ENCODE measurements at regions not wholly inside any gene's neighbourhood (a gene's known extent, or its start where the extent isn't known, plus 50 kb on each side); places are given as distances from the start of the nearest gene placed in this dataset.
A peak's percentile ranks its signal among the peaks of the same experiment; 100 is the strongest.

- TF ChIP-seq MYC (IDR thresholded peaks at IDR 0.05; ENCODE audit: low read depth, low read length) (no peak), CTCF (IDR thresholded peaks at IDR 0.05; ENCODE audit: low read depth, low read length) (no peak), POLR2A (IDR thresholded peaks at IDR 0.05; ENCODE audit: extremely low read depth, insufficient read length) (no peak), MAX (IDR thresholded peaks at IDR 0.05; ENCODE audit: low read depth, low read length) (no peak)
- no peak for DNase-seq (ENCODE audit: low read depth)
- H3K4me3 ChIP-seq (ENCODE audit: low read depth, low read length) = no peak overlapping the region
Observed at GRCh38 chr11:70578831-70579230, 180.5 kb downstream of the CTTN start.

GRCh38 chr11:70579316-70579955 lies 181.1 kb downstream of the CTTN start:
- DNase-seq (ENCODE audit: low read depth) = no peak
- TF ChIP-seq MAX (IDR thresholded peaks at IDR 0.05; ENCODE audit: low read depth, low read length) = no peak
- no peak for TF ChIP-seq POLR2A (IDR thresholded peaks at IDR 0.05; ENCODE audit: extremely low read depth, insufficient read length)
- no peak for TF ChIP-seq CTCF (IDR thresholded peaks at IDR 0.05; ENCODE audit: low read depth, low read length)
- H3K4me3 ChIP-seq (ENCODE audit: low read depth, low read length) = no peak overlapping the region

- peak; percentile 40 for DNase-seq (ENCODE audit: low read depth)
- no peak overlapping the region for H3K4me3 ChIP-seq (ENCODE audit: low read depth, low read length)
- TF ChIP-seq MYC (IDR thresholded peaks at IDR 0.05; ENCODE audit: low read depth, low read length) = no peak
- TF ChIP-seq CTCF (IDR thresholded peaks at IDR 0.05; ENCODE audit: low read depth, low read length) = no peak
- no peak for TF ChIP-seq MAX (IDR thresholded peaks at IDR 0.05; ENCODE audit: low read depth, low read length)
- no peak for TF ChIP-seq POLR2A (IDR thresholded peaks at IDR 0.05; ENCODE audit: extremely low read depth, insufficient read length)
Observed at GRCh38 chr11:70580036-70580805, 181.9 kb downstream of the CTTN start.

- no peak for TF ChIP-seq POLR2A (IDR thresholded peaks at IDR 0.05; ENCODE audit: extremely low read depth, insufficient read length)
- TF ChIP-seq MYC (IDR thresholded peaks at IDR 0.05; ENCODE audit: low read depth, low read length) = no peak
- TF ChIP-seq CTCF (IDR thresholded peaks at IDR 0.05; ENCODE audit: low read depth, low read length) = no peak
- TF ChIP-seq MAX (IDR thresholded peaks at IDR 0.05; ENCODE audit: low read depth, low read length) = no peak
- DNase-seq (ENCODE audit: low read depth) = no peak
Observed at GRCh38 chr11:70581991-70582885, 183.9 kb downstream of the CTTN start.

GRCh38 chr11:70582886-70583641 lies 184.7 kb downstream of the CTTN start:
- no peak for DNase-seq (ENCODE audit: low read depth)
- TF ChIP-seq CTCF (IDR thresholded peaks at IDR 0.05; ENCODE audit: low read depth, low read length) (no peak), MAX (IDR thresholded peaks at IDR 0.05; ENCODE audit: low read depth, low read length) (no peak), MYC (IDR thresholded peaks at IDR 0.05; ENCODE audit: low read depth, low read length) (no peak), POLR2A (IDR thresholded peaks at IDR 0.05; ENCODE audit: extremely low read depth, insufficient read length) (no peak)
- no peak overlapping the region for H3K4me3 ChIP-seq (ENCODE audit: low read depth, low read length)

More at GRCh38 chr11:70581991-70582885, 183.9 kb downstream of the CTTN start:
- H3K4me3 ChIP-seq (ENCODE audit: low read depth, low read length) = no peak overlapping the region

Measured in NB4 (cell line).